HG02870 (cell line): ENCODE measurements at regions not wholly inside any gene's neighbourhood (a gene's known extent, or its start where the extent isn't known, plus 50 kb on each side); places are given as distances from the start of the nearest gene placed in this dataset.
A peak's percentile ranks its signal among the peaks of the same experiment; 100 is the strongest.
"Not testable (repeated sequence)": the region's sequence is repeated elsewhere in the genome, so short reads cannot be mapped to it uniquely, and the experiment has no call there.

Source experiments
- ATAC-seq: cut with Tn5 transposase; IDR thresholded peaks from one replicate; pipeline ENCODE4 v1.9.1; 2021; ENCODE audit warnings: mild to moderate bottlenecking, moderate library complexity; ENCODE audit not compliant: unreplicated experiment

DNA sequence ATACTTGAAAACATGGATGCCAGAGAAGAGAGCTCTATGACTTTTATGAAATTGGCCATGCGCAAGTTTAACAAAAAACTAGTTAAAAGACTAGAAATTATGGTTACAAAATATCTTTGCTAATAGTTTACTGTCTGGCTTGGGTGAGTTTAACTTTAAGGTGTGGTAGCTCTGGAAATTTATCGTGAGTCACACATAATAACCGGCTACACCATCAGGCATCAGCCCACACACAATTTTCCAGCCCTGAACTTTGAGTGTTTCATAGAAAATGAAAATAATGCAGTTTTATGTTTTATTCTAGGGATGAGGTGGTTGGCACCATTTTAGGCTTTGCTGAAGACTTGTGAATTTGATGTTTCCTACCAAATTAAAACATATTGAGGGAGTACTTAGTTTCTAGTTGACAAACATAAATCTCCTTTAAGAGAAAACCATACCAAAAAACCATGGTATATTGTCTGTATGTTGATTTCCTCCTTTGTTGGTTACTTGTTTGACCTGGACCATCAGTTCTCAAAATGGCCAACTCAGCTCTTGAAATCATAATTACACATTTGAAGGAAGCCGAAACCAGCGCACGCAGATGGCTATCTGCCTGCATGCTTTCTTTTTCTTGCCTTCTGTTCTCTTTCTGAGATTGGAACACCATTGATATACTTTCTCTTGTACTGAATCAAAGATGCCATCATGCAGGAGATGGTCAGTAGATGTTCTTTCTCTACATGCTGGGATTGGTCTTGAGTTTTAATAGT, 125.1 kb downstream of the AKAP11 start:
- ATAC-seq, result no peak

DNA sequence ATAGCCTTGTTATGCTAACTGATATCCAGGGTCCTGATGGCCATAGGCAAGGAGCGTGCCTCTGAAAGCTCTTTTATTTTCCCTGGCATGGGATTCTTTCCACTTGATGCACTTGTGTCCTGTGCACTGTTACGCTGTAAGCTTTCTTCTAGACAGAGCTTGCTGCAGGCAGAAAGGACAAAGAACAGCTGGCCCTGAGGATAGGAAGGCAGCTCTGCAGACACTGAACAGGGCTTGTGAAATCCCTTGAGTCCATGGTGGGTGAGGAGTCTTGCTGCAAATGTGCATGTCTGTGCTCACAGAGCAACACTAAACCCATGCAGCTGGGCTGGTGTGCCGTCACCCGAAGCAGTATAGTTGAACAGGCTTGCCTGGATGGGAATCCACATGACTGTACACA, 126.6 kb downstream of the AKAP11 start:
- no peak for ATAC-seq

DNA sequence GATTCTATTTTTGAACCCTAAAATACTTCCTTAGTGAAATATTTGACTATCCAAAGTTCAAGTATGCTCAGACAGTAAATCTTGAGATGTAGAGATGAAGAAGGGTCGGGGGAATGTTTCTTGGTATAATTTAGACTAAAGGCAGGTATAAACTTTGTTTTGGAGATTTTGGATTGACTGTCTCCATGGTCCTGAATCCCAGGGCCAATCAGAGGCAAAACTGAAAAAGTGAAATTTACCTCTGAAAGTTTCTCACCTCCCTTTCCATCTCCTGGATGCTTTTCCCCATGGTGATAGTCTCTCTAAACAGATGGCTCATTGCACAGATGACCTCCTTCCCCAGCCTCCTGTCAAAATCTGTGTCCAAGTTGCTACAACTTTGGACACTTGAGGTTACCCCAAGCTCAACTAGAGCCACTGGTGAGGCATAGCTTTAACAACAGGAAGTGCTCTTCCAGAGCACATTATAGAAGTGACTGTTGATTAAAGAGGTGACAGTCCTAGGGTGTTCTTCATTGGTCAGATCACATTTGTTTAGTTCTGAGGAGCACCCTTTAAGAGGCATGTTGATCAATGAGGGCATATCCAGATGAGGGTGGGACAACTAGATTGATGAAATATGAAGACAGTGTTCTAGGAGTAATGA, 128.4 kb downstream of the AKAP11 start:
- no peak for ATAC-seq

- peak; percentile 33 for ATAC-seq
Measured at GRCh38 chr13:42401376-42401775, 129.4 kb downstream of the AKAP11 start.

- peak; percentile 58 for ATAC-seq
Measured at GRCh38 chr13:42405665-42406390, 133.9 kb downstream of the AKAP11 start.

DNA sequence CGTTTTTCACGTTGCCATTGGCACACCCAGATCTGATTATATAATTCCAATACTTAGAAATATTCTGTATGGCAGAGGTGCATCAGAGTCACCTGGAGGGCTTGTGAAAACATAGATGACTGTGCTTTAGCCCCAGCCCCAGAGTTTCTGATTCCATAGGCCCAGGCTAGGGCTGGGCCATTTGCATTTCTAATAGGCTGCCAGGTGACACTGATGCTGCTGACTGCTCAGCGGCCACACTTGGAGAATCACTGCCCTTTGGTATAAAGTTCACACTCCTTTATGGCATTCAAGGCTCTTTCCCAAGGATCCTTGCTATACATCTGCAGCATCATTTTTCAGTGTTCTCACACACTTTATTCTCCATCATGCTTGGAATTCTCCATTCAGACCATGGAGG, 137.1 kb downstream of the AKAP11 start:
- no peak for ATAC-seq

- no peak for ATAC-seq
Measured at GRCh38 chr13:42409551-42409950, 137.6 kb downstream of the AKAP11 start.

- ATAC-seq, result peak; percentile 59
Measured at GRCh38 chr13:42412812-42413483, 141.0 kb downstream of the AKAP11 start.

- ATAC-seq, result no peak
Measured at GRCh38 chr13:42413484-42413815, 141.5 kb downstream of the AKAP11 start.

GRCh38 chr13:42417626-42418025, 145.7 kb downstream of the AKAP11 start:
- no peak for ATAC-seq

GRCh38 chr13:42418184-42418583, 146.2 kb downstream of the AKAP11 start:
- ATAC-seq, result no peak

GRCh38 chr13:42420304-42420703, 148.4 kb downstream of the AKAP11 start:
- ATAC-seq, result peak; percentile 86

GRCh38 chr13:42422681-42423080, 150.7 kb downstream of the AKAP11 start:
- no peak for ATAC-seq

DNA sequence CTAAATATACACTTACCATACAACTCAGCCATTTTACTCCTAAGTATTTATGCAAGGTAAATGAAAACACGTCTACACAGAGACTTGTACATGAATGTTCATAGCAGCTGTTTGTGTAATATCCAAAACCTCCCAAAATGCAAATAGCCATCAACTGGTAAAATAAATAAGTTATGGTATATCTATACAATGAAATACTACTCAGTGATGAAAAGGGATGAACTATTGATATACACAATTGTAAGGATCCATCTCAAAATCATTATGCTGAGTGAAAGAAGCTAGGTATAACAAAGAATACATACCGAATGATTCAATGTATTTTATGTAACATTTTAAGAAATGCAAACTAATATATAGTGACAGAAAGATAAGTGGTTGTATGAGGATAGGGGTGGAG, 149.8 kb upstream of the TNFSF11 start:
- no peak for ATAC-seq

- no peak for ATAC-seq
Measured at GRCh38 chr13:42445354-42445753, 128.6 kb upstream of the TNFSF11 start.

DNA sequence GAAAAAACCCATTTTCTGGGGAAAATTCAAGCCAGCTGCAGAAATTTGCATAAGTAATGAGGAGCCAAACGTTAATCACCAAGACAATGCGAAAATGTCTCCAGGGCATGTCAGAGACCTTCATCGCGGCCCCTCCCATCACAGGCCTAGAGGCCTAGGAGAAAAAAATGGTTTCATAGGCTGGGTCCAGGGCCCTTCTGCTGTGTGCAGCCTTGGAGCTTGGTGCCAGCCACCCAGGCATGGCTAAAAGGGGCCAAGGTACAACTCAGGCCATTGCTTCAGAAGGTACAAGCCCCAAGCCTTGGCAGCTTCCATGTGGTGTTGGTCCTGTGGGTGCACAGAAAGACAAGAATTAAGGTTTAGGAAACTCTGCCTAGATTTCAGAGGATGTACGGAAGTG, 127.4 kb upstream of the TNFSF11 start:
- not testable (repeated sequence) for ATAC-seq

DNA sequence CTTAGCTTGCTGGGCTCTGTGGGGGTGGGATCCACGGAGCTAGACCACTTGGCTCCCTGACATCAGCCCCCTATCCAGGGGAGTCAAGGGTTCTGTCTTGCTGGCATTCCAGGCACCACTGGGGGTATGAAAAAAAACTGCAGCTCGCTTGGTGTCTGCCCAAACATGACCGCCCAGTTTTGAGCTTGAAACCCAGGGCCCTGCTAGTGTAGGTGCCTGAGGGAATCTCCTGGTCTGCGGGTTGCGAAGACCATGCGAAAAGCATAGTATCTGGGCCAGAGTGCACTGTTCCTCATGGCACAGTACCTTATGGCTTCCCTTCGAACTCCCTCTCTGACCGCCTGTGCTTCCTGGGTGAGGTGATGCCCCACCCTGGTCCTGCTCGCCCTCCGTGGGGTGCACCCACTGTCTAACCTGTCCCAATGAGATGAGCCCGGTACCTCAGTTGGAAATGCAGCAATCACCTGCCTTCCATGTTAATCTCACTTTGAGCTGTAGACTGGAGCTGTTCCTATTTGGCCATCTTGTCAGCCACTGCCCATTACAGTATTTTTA, 120.8 kb upstream of the TNFSF11 start:
- no peak for ATAC-seq

GRCh38 chr13:42454749-42455148, 119.2 kb upstream of the TNFSF11 start:
- no peak for ATAC-seq

DNA sequence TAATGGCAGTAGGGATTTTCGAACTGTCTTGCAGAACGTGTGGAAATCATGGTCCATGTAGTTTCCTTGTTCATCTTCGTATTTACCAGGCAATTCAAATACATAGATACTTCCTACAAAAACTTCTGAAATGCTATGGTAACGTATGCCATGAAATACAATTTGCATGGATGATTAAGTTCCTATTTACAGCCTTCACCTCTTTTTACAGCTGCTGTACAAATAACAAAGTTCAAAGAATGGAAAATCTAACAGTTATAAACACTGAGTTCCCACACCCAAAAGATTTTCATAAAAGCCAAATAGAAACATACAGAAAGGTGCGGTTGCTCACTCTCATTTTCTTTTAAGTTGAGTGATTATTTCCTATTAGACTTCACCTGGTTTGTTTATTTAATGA, 115.8 kb upstream of the TNFSF11 start:
- ATAC-seq, result no peak

- ATAC-seq, result no peak
Measured at GRCh38 chr13:42466123-42466522, 107.8 kb upstream of the TNFSF11 start.

- no peak for ATAC-seq
Measured at GRCh38 chr13:42466609-42467008, 107.3 kb upstream of the TNFSF11 start.
